ENCODE measurements at regions not wholly inside any gene's neighbourhood (a gene's known extent, or its start where the extent isn't known, plus 50 kb on each side); places are given as distances from the start of the nearest gene placed in this dataset.
"Not testable (repeated sequence)": the region's sequence is repeated elsewhere in the genome, so short reads cannot be mapped to it uniquely, and the experiment has no call there.

DNA sequence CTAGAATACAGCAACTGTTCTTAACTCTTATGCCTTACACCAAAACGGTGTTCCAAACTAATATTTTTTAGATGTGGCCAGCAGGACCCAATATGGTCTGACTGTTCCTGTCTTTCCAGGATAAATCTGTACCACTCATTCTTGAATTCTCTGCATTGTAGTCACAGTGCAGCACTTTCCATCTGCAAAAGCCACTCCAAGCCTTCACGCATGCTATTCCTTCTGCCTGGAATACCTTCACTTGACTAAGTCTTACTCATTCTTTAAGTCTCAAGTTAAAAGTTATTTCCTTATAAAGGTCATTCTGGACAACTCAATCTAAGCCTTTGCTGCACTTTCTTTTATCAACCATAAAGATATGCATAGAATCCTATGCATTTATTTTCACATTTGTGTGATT, 1194.5 kb downstream of the PLA2G4A start:
- DNase-seq (ENCODE audit: low read depth): no peak

DNA sequence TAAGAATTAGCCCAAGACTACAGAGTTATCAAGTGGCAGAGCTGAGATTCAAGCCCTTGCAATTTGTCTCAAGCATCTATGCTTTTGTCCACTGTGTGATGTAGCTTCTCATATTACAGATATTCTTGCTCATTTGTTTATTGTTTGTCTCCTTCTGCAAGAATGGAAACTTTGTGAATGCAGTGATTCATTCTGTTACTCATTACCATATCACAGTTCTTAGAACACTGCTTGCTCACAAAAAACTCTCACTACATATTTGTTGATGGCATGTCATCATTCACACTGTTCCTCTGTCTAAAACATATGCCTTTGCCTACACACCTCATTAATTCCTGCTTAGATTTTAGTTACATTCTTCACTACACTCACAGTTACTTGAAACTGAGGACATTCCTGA, 1198.9 kb downstream of the PLA2G4A start:
- DNase-seq (ENCODE audit: low read depth): no peak

DNA sequence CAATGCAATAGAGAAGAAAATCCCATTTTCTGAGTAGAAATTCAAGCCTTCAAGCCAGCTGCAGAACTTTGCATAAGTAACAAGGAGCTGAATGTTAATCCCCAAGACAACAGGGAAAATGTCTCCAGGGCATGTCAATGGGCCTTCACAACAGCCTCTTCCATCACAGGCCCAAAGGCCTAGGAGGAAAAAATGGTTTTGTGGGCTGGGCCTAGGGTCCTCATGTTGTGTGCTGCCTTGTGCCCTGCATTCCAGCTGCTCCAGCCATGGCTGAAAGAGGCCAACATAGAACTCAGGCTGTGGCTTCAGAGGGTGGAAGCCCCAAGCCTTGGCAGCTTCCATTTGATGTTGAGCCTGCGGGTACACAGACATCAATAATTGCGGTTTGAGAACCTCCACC, 1208.8 kb downstream of the PLA2G4A start:
- DNase-seq (ENCODE audit: low read depth): not testable (repeated sequence)

DNA sequence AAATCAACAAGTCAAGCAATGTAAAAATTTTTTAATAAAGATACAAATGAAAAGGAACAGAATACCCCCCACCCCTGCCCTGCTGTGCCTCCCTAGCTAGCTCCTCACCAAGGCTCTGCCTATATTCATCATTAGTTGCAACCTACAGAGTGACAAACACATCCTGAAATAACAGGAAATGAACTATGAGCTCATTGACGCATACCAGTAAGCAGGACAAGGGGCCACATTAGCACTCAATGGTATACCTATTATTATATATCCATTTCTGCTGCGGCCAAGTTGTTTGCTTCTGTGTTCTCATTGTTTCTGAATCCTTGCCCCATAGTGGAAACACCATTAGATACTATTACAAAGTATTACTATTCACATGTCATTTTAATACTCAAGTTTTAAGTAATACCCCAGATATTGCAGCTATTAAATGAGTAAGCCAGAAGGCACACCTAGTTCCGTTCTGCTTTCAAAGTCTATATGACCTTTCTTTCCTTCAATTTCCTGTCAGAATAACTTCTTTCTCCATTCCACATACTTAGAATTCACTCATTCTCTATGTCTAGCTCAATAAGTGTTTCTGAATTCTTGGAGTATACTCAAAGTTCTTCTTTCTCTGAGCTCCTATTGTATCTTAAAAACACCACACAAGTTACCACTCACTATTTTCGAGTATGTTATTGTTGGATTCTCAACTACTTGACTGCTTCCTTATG, 1214.9 kb downstream of the PLA2G4A start:
- no peak for DNase-seq (ENCODE audit: low read depth)

DNA sequence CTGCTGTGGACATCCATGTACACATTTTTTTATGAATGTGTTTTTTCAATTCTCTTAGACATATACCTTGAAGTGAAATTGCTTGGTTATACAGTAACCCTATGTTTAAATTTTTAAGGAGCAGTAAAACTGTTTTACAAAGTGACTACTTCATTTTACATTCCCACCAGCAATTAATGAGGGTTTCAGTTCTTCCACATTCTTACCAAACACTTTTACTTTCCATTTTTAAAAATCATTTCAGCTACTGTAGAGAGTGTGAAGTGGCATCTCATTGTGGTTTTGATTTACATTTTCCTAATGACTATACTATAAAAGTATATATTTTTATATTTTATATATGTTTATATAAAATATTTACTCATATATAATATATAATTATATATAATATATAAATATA, 1221.5 kb downstream of the PLA2G4A start:
- DNase-seq (ENCODE audit: low read depth): no peak

DNA sequence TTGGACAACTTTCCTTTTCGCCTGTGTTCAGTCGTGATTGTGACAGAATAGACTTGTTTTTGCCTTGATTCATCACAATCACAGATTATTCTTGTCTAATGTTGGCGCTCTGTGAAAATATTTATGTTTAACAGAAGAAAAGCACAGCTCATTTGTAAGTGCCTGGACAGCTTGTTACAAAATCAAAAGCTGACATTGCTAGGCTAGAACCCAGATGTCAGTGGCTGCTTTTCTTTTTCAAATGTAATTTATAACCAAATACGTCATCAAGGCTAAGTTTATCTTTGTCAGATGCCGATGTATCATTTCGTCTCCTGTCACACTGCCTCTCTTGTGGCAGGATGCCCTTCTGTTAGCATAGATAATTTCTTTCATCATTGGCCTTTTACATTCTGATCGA, 1227.3 kb downstream of the PLA2G4A start:
- DNase-seq (ENCODE audit: low read depth): no peak

DNA sequence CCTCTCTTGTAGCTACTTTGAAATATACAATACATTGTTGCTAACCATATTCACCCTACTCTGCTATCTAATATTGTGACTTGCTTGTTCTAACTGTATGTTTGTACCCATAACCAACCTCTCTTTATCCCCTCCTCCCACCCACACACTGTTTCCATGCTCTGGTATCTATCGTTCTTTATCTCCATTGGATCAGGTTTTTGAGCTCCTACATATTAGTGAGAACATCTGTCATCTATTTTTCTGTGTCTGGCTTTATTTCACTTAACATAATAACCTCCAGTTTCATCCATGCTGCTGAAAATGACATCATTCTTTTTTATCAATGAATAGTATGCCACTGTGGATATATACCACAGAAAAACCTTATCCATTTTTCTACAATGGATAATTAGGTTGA, 1230.1 kb downstream of the PLA2G4A start:
- DNase-seq (ENCODE audit: low read depth): no peak

DNA sequence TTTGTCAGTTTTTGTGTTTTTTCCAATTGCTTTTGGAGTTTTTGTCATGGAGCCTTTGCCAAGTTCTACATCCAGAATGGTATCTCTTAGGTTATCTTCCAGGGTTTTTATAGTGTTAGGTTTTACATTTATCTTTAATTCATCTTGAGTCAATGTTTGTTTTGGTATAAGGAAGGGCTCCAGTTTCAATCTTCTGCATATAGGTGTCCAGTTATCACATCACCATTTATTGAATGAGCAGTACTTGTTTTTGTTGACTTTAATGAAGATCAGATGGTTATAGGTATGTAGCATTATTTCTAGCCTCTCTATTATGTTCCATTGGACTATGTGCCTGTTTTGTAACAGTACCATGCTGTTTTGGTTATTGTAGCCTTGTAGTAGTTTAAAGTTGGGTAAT, 1233.1 kb downstream of the PLA2G4A start:
- no peak for DNase-seq (ENCODE audit: low read depth)

DNA sequence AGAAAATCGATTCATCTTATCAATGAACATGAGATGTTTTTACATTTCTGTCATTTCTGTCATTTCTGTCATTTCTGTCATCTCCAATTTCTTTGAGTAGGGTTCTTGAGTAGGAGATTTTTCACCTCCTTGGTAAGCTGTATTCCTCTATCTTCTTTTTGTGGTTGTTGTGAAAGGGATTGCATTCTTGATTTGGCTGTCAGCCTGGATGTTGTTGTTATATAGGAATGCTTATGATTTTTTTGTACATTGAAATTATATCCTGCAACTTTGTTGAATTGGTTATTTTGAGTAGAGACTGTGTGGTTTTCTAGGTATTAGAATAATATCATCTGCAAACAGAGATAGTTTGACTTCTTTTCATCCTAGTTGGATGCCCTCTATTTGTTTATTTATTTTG, 1233.7 kb downstream of the PLA2G4A start:
- DNase-seq (ENCODE audit: low read depth): no peak

DNA sequence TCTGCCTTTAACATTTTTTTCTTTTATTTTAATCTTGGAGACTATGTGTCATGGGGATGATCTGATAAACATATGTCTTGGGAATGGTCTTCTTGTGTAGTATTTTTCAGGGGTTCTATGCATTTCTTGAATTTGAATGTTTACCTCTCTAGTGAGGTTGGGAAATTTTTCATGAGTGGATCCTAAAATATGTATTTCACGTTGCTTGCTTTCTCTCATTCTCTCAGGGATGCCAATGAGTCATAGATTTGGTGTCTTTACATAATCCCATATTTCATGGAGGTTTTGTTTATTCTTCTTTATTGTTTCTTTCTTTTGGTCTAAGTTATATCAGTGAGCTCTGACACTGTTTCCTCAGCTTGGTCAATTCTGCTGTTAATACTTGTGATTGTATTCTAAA, 1237.2 kb downstream of the PLA2G4A start:
- no peak for DNase-seq (ENCODE audit: low read depth)

DNA sequence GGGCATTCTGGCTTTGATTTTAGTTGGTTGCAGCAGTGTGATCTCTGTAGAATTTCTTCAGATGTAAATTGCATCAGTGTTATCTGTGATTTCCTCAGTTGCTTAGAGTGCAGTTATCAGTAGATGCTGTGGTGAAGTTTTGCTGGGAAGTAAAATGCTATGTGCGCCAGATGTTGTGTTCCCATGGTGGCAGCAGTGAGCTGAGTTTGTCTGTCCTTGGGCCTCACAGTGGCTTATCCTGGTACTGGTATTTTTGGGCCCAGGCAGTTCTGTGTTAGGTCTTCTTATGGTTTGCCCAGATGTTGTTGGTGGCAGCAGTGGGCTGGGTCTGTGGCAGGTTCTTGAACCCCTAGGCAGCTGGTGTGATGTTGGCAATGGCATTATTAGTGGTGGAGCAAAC, 1242.1 kb downstream of the PLA2G4A start:
- no peak for DNase-seq (ENCODE audit: low read depth)

DNA sequence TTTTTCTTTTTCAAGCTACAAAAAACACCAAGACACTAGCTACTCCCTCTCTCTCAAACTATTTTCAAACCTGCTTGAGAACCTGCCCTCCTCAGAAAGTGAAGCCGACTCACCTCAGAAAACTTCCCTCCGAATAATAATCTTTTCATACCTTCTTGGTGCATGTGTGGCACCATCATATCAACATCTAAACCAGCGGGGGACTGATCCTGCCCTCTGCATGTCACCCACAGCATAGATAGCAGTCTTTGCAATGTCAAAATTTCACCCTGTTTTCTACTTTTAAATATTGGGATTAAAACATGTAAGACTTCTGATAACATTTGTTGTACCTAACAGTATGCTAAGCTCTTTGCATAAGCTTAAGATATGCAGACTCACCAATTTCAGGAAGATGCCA, 1260.3 kb downstream of the PLA2G4A start:
- DNase-seq (ENCODE audit: low read depth): no peak

DNA sequence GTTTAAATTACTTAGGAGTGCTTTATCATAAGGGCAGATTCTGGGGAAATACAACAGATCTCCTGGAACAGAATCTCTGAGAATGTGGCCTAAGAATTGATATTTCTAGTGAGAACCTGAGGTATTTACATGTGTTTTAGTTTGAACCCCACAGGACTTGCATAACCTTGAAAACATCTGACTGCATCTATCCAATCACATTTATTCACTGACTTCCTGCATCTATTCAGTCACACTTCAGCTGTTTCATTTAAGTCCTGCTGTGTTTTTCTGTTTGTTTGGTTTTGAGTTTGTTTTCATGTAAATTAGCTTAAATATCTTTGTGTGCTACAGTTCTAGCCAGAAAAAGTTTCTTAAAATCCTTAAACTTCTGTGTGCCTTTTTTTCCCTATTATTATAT, 1260.7 kb downstream of the PLA2G4A start:
- no peak for DNase-seq (ENCODE audit: low read depth)

DNA sequence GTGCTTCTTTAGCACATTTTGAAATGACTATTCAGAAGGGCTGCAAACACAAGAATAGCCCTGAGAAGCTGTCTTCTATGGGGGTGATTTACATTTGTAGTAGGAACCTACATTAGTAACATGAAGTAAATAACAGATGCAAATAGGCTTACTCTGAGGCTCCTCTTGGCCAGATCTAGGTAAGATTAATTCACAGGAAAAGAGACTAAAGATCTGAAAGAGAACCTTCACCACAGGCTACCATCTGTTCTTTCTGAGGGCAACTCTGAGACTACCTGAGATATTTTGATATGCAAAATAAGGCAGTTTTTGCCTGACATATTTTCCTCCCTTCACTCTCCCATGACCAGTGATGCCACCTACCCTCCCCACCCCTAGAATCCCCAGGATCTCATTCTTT, 1267.8 kb downstream of the PLA2G4A start:
- DNase-seq (ENCODE audit: low read depth): no peak

DNA sequence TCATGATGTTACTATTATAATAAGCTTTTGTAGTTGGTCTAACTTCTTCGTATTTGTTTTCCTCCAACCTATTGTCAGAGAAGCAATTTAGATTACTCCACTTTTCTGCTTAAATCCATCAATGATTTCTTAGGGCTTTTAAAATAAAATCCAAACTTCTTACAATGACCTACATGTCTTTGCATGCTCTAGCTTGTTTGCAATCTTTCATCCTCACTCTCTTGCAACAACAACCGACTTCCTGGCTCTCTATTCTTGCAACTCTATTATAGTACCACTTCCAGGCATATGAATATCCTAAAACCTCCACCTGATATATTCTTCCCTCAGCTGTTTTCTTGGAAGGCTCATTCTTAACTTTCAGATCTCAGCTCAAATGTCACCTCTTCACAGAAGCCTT, 1288.7 kb downstream of the PLA2G4A start:
- no peak for DNase-seq (ENCODE audit: low read depth)

DNA sequence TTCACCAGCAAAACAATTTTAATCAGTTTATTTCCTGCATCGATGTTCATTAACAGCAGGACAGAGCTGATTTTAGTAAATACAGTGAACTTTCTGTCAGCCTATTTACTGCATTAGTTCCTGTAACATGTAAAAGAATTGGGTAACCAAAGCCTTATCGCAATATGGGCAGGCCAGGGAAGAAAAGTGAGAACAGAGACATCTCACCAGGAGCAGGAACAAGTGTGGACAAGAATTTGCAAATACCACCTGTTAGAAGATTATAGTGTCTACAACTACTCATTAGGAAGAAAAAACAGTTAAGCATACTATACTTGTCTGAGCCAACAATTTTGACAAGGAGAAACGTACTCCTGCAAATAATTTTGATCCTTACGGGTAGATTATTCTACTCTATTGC, 1293.9 kb downstream of the PLA2G4A start:
- DNase-seq (ENCODE audit: low read depth): no peak

DNA sequence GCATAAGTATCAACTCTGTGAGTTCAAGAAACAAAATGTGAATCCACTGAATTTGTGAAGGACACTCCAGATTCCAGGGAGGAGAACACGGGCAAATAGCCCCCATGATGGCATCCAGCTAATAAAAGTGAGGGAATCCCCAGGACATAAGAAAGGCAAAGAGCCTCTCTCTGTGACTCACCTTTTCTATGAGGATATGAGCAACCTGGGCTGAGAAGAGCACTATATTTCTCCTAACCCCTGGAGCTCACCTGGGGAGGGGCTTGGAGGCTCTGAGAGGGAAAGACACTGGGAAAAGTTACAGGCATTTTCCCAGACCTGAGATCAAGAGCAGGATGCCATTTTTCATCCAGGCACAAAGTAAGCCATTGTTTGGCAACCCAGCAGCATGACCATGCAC, 1298.8 kb downstream of the PLA2G4A start:
- no peak for DNase-seq (ENCODE audit: low read depth)

DNA sequence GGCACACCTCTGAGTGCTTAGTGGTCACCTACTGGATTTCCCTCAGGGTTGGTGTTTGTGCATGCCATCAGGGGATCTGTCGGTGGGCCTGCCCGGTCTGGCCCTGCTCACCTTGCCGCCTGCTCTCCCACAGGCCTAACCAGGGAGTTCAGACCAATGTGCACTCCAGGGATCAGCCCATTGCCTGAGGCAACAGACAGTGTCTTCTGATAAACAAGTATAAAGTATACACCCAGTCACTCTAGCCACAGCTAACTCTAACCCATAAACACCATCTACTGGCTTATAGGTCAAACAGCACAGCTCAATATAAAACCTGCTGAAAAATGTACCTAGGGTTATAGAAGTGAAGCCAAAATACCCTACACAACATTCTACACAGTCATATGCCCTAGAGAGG, 1300.0 kb downstream of the PLA2G4A start:
- DNase-seq (ENCODE audit: low read depth): no peak

DNA sequence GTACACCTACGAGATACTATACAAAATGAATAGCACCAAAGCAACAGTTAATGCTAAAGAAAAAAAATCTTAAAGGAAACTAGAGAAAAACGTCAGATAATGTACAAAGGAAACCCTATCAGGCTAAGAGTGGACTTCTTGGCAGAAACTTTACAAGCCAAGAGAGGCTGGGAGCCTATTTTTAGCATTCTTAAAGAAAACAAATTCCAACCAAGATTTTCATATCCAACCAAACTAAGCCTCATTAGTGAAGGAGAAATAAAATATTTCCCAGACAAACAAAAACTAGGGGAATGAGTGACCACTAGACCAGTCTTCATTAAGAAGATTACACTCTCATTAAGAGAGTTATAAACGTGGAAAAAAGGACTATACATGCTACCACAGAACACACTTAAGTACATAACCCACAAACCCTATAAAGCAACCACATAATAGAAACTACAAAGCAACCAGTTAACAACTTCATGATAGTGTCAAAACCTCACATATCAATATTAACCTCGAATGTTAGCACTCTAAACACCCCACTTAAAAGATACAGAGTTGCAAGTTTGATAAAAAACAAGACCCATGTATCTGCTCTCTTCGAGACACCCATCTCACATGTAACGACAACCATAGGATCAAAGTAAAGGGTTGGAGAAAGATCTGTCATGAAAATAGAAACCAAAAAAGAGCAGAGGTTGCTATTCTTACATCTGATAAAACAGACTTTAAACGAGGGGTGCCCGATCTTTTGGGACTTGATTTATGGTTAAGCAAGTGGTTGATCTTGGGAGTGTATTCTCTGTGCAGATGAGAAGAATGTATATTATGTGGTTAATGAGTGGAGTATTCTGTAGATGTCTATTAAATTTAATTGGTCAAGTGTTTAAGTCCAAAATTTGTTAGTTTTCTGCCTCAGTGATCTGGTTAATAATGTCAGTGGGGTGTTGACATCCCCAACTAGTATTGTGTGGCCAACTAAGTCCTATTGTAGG, 1301.4 kb downstream of the PLA2G4A start:
- no peak for DNase-seq (ENCODE audit: low read depth)

DNA sequence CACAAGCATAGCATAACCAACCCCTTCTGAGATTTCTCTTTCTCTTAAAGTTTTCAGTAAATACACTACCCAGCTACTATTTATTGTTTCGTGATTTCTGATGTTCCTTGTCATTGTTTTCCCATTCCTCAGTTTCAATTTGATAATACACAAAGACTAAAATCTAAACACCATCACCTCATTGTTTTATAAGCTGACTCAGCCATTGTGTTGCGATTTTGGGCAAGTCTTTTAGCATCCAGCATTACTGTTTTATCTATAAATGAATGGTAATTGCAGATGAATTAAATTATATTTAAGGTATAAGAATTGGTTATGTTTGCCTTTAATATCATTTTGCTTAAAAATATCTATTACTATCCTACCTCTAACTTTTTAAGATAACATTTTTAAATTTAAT, 1308.5 kb downstream of the PLA2G4A start:
- DNase-seq (ENCODE audit: low read depth): no peak

DNA sequence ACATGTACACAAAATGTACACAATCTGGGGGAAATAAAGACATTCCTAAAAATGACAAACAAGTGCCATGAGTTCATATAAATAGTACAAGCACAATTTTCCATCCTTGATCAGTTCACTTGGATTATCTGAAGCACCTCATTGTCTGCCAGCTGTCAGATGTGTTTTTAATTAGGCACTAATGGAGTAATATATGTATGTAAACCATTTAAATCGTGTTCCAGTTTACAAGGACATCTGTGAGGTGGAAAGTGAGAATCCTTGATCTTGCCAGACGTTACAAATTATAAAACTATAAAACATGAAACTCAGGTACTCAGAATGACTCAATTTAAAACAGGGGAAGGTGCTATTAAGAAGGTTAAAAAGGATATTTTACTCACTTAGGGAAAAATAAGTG, 1312.2 kb downstream of the PLA2G4A start:
- no peak for DNase-seq (ENCODE audit: low read depth)

DNA sequence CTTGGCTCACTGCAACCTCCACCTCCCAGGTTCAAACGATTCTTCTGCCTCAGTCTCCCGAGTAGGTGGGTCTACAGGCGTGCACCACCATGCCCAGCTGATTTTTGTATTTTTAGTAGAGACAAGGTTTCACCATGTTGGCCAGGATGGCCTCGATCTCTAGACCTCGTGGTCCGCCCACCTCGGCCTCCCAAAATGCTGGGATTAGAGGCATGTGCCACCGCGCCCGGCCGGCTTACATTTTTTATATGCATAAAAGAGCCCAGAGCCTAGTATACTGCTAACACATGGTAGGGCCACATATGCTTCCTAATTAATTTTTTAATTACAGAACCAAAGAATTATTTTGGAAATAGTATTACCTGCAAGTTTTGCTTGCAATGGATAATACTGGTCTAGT, 1325.4 kb downstream of the PLA2G4A start:
- no peak for DNase-seq (ENCODE audit: low read depth)

DNA sequence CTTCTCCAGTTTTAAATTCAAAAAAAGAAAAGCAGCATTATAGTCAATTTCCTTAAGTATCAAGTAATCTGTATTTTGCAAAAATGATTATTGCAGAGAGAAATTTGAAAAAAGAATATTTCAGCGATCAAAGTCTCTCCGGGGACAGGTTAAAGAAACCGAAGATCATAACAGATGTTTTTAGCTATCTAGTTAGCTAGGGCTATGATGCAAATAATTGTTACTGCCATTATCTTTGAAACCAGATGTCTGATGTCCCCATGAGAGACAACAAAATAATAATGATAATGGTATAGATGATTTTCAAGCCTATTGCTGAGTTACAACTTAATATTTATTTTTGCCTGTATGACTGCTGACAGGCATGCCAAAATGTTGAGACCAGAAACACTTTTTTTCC, 1326.0 kb downstream of the PLA2G4A start:
- DNase-seq (ENCODE audit: low read depth): peak; percentile 11
